ENCODE measurements at regions not wholly inside any gene's neighbourhood (a gene's known extent, or its start where the extent isn't known, plus 50 kb on each side); places are given as distances from the start of the nearest gene placed in this dataset.
A peak's percentile ranks its signal among the peaks of the same experiment; 100 is the strongest.

DNA sequence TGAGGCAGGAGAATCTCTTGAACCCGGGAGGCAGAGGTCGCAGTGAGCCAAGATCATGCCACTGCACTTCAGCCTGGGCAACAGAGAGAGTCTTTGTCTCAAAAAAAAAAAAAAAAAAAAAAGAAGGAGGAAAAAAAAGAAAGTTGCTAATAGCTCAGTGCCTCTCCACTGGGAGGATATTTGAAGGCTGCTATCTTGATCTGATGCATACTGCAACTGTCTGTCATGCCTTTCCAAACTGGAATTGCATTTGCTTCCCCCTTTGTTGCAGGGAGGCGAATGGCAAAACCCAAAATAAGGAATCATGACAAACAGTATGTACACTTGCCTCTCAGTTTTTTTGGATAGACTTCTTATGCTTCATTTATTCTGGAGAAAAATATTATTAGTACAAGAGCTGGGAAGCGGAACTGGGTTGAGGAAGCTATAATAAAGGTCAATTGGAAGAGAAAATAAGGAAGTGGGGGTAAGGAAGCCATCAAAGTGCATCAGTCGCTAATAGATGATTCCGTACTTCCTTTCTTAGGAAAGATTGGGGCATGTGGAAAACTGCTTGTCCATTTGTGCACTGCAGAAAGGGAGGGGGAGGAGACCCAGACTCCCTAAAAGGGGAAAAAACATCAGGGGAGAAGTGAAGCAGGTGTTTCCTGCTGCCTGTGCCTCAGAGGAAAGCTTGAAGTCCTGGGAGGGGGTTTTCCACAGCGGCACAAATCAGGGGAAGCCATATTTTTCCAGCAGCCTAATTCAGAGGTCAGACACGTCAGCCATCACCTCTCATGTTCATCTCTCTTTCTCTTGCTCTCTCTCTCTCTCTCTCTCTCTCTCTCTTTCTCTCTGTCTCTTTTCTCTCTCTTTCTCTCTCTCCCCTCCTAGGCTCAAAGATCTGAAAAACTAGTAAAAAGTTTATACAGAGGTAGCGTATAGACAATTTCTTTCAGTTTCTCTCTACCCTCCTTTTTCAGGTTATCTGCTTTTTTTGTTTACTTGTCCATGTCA lies 301.4 kb upstream of the TNP1 start:
- DNase-seq (ENCODE audit: low read depth), result no peak

DNA sequence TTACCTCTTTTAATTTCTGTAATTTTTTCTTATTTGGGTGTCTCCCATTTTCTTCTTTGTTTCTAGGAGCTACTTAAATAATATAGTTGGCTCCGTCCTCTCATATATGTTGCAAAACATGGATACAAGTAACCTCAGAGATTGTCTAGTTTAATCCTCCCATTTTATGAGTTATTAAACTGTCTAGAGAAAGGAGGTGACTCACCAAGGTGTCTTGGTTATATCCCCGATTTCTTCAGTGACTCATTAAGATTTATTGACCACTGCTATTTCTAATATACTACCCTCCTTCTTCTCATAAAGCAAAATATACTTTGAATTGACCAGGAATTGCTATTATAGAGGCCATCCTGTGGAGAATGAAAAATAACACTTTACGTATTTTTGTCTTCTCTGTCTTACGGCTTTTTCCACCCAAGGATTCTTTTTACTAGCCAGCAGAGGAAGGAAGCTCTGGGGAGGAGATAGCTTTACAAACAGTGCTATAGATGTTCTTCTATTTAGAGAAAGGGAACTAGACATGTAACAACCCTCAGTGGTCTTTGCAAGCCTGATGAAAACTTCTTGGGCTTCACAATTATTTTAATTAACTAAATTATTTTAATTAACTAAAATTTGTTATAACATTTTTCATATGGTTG lies 300.4 kb upstream of the TNP1 start:
- DNase-seq (ENCODE audit: low read depth), result peak; percentile 79

DNA sequence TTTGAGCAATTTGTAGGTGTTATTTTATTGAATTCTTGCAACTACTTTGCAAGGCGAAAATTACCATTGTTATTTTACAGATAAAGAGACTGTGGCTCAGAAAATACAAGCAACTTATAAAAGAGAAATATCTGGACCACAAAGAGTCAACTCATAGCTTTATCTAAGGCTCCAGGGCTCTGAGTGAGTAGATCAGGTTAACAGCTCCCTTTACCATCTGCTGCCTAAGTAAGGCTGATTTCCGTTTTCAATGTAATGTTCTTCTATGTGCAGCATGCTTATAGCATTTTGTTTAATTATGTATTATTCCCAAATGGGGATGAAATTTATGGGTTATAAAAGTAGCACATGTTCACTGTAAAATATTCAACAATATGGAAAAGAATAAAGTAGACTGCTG lies 299.1 kb upstream of the TNP1 start:
- no peak for DNase-seq (ENCODE audit: low read depth)

DNA sequence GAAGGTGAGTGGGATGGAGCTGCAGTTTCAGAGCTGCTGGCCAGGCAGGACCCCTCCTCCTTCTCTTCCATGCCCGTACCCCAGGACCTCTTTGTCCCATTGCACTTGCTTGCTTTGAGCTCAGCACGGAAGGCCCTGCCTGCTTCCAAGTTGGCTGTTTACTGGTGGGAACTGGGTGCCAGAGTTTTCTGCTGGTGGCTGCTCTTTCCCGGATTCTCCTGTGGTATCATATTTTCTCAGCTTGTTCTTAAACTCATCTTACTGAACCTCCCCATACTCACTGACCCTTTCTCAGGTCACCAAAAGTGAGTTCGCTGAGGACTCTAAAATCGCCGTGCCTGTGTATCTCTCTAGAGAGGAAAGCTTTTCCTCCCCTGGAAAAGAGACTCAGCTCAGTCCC lies 297.7 kb upstream of the TNP1 start:
- DNase-seq (ENCODE audit: low read depth), result no peak

DNA sequence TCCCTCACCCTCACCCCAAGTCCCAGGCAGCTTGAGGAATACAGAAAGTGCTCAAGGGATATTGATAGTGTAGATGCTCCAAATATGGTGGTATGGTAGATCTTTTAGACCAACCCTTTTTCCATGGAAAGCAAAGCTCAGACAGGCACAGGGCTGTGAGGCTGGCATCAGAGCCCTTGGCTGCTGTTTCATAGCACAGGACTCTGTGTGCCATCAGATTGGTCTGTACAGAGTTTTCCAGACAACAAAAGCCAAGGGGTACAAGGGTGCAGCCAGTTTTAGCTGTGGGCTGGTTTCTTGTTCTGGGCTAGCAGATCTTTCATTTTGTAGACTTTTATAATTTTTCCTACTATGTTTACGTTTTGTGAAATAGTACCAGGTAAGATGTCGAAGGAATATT lies 296.9 kb upstream of the TNP1 start:
- DNase-seq (ENCODE audit: low read depth), result no peak

DNA sequence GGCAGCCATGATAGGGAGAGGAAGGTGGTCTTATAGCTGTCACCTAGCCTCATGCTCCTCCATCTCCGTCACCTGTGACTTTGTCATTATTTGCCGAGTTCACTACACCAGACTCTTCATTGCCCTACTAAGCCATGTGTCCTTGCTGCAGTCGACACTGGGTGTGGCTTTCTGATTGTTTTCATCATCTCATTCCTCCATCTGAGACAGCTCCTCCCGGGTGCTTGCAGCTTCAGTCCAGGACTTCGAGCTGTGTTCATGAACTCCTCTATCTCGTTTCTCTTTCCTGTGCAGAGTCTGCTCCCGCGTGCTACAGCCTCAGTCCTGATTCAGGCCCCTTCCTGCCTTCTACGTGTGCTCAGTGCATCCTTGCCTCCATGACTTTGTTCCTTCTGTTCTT lies 295.1 kb upstream of the TNP1 start:
- no peak for DNase-seq (ENCODE audit: low read depth)

DNA sequence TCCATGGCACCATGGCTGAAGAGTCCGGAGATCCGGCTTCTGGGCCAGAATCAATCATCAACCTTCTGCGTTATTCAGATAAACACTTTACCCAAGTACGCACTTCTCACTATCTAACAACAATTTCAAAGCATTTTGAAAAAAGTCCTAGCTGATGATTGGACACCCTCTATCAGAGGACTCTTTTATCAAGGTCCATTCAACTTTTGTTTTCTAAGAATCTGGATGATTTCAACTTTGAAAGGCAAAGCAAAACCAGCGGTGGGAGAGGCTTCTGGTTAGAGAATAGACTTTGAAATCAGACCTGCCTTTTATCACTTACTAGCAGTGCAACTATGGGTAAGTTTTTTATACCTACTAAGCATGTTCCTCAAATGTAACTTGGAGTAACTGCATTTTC lies 293.6 kb upstream of the TNP1 start:
- DNase-seq (ENCODE audit: low read depth), result no peak

DNA sequence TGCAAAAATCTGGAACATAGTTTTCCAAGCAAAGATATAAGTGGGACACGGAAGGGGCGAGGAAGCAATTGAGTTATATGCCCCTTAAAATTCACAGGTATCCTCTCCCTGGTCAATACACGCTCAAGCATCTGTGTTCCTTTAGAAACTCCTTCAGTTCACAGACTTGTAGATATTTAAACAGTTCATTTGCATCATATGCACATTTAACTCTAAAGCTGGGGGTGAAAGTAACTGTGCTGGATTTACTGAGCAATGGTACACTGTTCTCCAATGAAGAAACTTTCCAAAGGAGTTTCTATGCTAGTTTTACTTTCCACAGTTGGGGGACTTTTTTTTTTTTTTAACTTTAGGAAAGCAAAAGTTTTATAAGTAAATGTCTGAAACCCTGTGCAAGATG lies 293.0 kb upstream of the TNP1 start:
- no peak for DNase-seq (ENCODE audit: low read depth)

DNA sequence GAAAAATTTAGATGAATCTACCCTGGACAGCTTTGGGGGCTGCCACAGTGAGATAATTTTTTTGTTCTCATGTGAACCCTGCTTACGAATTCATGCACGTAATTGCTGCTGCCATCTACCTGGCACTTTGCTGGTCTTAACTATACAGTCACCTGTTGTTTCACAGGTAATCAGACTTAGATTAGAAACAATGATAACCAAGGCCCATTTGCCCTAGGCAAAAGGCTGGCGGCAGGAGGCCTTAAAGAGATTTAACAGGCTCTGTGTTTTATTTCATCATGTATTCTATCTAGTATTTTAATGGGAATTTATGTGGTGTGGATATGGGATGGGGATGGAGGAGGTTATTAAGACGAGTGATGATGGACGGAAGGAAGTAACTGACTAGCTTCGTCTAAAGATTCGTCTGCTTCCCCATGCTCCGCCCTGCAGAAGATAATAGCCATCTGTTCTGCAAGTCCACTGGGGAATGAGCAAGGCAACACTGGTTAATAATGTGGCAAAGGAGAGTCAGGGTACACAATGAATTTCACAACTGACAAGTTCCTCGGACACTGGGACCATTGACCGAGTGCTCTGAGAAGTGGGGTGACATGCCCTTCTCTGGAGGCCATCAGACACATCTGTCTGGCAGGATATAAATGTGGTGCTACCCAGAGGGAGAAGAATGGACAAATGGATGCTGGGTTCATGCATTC lies 291.8 kb upstream of the TNP1 start:
- DNase-seq (ENCODE audit: low read depth), result no peak

DNA sequence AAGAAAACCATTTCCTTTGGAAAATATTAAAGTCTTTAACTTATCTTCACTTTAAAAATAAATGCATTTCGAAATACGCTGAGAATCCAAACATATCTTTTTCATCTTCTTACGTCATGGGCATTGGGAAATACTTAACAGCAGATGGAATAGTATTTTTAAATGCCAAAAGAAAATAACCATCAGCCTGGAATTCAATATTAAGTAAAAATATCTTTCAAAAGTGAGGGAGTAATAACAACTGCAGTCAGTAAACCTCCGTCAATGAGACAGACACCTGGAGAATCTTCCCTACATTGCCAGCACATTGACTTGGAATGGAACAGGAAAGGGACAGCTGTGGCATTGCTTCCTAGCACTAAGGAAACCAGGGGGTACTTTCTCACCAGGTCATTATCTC lies 290.4 kb upstream of the TNP1 start:
- DNase-seq (ENCODE audit: low read depth), result peak; percentile 82

DNA sequence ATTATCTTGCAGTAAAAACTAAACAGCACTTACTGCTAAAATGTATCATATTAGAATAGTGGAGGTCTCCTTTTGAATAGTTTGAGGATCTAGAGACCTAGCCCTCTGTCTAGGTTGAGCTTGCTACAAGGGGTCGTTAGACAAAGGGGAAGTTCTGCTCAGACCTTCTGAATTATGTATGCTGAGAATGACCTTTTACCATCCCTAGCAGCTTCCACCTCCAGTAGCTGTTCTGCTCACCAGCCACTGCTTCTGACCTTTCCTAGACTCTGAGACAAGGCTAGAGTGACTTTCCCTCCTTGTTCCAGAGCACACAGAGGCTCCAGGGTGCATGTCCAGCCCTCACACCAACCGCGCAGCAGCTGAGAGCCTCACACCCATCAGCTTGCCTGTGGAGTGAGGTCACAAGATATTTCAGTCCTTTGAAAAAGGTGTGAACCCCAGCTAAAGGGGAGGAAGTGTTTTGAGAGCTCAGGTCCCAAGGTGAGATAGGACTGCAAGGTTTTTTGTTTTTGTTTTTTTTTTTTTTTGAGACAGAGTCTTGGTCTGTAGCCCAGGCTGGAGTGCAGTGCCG lies 289.3 kb upstream of the TNP1 start:
- no peak for DNase-seq (ENCODE audit: low read depth)

DNA sequence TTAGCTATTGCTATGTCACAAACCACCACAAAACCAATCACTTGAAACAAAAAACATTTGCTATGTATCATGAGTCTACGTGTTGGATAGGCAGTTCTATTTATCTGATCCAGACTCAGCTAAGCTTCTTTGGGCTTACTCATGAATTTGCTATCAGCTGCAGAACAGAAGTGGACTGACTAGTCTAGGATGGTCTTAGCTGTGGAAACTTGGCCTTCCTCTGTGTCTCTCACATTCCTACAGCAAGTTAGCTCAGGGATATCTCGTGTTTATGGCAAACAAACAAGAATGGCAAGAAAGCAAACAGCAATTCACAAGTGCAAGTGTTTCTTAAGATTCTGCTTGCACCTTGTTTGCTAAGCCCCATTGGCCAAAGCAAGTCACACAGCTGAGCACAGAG lies 288.0 kb upstream of the TNP1 start:
- DNase-seq (ENCODE audit: low read depth), result peak; percentile 88

DNA sequence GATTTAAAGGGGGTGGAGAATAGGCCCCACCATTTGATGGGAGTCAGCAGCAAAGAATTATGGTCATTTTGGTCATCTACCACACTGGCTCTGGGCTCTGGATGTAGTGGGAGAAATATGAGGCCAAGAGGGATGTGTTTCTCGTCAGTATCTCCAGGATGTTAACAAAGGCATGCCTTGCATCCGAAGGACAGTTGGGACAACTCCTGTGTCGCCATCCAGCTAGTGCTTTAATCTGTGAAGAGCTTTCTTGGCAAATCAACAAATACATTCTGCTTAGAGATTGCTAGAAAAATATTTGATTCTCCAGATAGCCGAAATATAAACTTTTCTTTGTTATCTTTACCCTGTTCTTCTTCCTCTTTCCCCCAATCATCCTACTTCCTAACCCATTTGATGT lies 287.1 kb upstream of the TNP1 start:
- no peak for DNase-seq (ENCODE audit: low read depth)

DNA sequence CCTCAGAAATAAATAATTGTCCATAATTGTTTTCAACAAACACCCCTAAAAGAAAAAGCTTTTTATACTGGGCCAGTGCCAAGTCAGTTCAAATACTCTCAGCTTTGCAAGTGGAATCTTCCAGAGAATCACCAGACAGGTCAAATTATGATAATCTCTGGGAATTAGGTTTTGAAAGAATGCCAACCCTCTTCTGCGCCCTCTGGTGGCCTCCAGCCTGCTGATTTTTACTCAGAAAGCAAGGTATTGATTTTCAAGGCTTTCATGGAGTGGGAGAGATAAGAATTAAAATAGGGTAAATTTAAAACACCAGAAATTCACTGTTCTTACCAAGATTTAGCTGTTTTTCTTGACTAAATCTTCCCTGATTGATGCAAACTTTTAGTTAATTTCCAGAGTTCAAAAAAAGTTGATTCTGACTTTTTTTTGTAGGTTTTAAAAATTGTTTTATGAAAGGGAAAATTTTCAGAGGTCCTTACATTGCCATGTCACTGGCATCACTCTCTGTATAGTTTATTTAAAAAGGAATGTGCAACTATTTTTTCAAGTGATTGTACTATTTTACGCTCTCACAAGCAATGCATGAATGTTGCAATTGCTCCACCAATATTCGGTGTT lies 282.9 kb upstream of the TNP1 start:
- DNase-seq (ENCODE audit: low read depth), result peak; percentile 38

DNA sequence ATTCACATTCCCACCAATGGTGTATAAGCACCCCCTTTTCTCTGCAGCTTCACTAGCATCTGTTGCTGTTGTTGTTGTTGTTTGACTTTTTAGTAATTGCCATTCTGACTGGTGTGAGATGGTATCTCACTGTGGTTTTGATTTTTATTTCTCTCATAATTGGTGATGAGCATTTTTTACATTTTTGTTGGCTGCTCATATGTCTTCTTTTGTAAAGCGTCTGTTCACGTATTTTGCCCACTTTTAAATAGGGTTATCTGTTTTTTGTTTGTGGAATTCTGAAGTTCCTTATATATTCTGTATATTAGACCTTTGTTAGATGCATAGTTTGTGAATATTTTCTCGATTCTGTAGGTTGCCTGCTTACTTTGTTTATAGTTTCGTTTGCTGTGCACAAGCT lies 278.4 kb upstream of the TNP1 start:
- DNase-seq (ENCODE audit: low read depth), result no peak

DNA sequence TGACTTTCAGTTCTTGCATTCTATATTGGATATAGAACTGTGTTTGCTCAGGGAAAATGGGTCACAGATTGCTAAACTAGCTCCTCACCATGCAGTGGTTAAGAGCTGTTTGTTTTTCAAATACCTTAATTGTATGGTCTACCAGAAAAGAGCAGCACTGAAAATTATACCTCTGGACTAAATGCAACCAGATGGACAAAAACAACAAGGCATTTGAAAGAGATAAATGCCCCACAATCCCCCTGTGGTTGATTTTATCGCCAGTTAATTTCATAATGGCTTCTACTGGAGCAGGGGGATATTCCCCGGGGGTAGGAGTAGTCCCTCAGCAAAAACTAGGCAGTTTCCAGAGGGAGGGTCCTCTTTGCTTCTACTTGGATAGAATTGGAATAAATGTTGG lies 267.9 kb upstream of the TNP1 start:
- peak; percentile 58 for DNase-seq (ENCODE audit: low read depth)

DNA sequence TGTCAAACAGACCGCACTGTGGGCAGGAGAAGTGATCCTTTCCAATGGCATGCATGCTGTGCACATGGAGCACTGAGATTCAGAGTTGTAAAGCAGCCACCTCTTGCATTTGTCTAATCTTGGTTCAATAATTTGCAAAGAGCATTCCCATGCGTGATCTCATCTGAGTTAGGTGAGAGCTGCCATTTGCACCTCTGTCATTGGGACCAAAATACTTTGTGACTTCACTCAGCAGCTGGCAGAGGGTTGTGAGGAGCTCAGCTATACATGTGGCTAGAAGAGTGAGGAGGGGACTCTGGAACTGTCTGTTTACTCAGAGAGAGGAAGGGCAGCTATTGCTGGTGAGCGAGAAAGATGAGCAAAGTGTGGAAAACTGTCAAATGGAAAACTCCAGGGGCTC lies 265.1 kb upstream of the TNP1 start:
- DNase-seq (ENCODE audit: low read depth), result no peak

DNA sequence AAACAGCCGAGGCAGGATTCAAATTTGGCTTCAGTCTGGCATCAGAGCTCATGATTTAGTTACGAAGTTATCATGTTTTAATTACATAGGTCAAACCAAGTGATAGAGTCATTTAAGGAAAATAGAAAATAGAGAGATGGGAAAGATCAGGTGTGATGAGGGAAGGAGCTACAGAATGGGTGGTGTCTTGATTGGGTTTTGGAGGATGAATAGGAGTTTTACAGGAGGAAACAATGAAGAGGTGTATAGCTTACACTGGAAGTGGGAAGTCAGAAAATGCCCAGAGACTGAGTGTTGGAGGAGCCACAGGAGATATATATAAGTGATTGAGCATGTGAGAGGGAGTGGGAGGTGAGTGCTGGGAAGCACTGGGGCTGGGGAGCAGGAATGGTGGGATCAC lies 264.2 kb upstream of the TNP1 start:
- no peak for DNase-seq (ENCODE audit: low read depth)

DNA sequence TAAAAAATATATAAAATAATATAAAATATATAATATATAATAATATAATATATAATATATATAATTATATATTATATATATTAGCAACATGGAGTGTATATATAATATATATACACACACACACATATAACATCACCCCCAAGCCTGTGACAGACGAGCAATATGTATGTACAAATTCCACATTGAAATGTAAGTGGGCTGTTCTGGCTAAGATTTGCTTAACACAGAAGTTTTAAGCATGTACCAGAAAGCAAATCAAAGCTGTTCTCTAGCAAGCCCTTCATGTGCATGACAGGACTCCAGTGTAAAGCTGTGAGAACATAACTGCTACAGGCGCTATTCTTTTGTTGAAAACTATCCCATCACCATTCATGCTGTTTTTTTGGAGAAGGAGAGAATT lies 261.7 kb upstream of the TNP1 start:
- DNase-seq (ENCODE audit: low read depth), result no peak

DNA sequence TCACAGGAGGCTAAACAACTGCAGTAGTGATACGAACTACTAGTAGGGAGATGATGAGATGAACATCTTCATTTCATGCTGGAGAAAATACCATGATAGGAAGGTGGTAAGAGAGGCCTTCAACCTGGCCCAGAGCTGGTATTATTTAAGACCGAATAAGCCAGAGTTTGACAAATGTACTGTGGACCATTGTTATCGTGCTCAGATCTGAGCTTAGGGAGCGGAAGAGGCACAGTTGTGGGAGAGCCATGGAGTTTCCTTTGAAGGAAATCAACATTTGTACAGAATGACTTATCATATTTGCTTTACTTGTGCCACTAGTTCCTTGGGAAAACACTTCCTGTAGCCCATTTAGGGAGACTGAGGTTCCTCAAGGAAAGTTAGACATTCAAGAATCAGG lies 260.6 kb upstream of the TNP1 start:
- no peak for DNase-seq (ENCODE audit: low read depth)

DNA sequence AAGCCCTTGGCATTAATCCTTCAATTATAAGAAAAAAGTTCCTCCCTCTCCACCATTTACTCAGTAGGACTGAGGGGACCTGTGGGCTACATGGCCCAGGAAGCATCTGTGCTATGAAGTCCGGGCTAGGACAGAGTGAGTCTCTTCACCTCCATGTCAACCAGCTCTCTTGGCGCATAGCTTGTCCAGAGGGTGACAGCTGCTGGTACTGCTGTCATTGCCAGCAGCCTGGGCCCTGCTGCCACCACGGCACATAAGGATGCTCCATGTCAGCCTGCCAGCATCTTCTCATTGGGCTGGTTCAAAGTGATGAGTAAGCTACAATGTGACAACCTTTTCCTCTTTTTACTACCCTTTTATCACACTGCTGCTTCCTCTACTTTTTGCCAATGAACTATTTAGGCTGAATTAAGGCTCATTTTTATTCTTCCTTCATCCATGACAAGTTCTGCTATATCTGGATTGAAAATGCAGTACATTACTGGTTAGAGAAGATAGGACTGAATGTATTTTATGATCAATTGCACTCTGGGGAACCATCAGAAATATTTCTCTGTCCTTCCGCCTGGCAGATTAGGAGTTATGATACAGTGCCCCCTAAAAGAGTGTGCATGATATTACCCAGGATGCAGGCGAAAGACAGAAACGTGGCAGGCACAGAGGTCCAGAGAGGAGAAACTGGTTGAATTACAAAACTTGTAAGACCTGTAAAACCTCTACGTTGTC lies 258.9 kb upstream of the TNP1 start:
- DNase-seq (ENCODE audit: low read depth), result no peak

DNA sequence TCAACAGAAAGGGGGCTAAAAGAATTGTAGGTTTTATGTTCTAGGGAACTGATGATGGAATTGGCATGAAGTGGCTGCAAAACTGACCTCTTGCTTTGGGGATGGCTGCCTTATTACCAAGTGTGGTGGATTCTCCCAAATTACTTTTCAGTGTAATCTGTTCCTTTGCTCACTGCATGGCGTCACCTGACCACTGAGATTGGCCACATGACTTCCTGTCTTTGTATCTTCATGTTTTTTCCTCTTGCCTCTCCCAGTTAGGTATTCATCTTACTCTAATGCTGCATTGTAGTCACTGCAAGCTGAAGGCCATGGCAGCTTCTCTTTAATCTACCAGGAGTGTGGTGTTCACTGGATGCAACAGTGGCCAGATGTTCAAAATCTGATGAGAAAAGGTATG lies 257.7 kb upstream of the TNP1 start:
- no peak for DNase-seq (ENCODE audit: low read depth)
